ENCODE measurements at regions not wholly inside any gene's neighbourhood (a gene's known extent, or its start where the extent isn't known, plus 50 kb on each side); places are given as distances from the start of the nearest gene placed in this dataset.

DNA sequence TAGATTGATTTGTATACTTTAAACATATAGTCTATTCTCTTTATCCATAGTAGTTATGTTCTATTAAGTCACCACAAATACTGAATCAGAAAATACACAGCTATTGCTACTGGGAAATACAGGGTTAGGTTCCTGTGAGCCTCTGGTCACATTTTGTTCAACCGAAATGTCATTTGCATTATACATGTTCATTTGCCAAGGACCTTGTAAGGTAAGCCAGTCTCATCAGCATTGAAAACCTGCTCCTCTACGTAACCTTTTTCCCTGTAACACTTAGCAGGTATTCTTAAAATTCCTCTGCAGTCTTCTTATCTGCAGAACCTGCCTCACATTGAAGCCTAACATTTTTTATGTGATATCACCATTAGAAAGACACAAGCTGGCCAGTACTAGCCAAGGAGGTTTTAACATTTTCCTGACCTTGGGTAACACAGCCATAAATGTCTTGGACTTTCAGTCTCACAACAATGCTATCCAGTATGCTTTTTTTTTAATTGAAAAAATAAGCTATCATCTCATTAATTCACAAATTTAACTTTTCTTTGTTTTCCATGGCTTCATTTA lies 765.7 kb upstream of the IGFBP7 start:
- TF ChIP-seq, protein P1, sequence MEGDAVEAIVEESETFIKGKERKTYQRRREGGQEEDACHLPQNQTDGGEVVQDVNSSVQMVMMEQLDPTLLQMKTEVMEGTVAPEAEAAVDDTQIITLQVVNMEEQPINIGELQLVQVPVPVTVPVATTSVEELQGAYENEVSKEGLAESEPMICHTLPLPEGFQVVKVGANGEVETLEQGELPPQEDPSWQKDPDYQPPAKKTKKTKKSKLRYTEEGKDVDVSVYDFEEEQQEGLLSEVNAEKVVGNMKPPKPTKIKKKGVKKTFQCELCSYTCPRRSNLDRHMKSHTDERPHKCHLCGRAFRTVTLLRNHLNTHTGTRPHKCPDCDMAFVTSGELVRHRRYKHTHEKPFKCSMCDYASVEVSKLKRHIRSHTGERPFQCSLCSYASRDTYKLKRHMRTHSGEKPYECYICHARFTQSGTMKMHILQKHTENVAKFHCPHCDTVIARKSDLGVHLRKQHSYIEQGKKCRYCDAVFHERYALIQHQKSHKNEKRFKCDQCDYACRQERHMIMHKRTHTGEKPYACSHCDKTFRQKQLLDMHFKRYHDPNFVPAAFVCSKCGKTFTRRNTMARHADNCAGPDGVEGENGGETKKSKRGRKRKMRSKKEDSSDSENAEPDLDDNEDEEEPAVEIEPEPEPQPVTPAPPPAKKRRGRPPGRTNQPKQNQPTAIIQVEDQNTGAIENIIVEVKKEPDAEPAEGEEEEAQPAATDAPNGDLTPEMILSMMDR (conservative IDR thresholded peaks at IDR 0.05; ENCODE audit: low read depth, low read length): no peak

DNA sequence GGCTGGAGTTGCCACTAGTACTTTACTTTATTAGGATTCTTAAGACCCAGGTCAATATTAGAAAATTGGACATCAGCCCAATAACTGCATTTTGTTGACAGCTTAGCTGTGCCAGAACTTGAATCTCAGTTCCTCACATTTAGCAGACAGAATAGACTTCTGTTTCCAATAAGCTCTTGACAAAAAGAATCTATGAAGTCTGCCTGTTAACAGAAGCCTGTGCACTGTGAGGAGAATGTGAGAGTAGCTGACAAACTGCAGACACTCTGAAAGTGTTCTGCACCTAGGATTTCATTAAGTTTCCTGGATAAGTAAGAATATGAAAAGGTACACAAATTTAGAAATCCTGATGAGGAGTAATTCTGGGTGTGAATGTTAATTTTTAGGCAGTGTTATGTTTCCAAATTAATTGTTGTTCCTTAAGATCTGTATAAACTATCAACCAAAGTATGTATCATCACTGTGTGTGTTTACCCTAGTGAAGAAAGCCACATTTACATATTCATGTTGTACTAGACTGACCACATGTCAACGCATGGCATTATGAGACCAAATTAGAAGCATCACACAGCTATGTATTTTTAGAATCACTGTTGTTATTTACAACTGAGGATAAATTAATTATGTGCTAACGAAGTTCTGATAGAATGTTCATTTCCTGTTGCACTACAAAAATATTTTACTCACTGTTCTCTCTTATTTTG lies 756.4 kb upstream of the IGFBP7 start:
- no peak overlapping the region for H3K4me3 ChIP-seq (ENCODE audit: low read length)
- TF ChIP-seq, protein P1 (conservative IDR thresholded peaks at IDR 0.05; ENCODE audit: low read depth, low read length): no peak
- no peak for DNase-seq (ENCODE audit: low read depth)

More for the DNA sequence above, 765.7 kb upstream of the IGFBP7 start:
- DNase-seq (ENCODE audit: low read depth): no peak
- no peak overlapping the region for H3K4me3 ChIP-seq (ENCODE audit: low read length)

DNA sequence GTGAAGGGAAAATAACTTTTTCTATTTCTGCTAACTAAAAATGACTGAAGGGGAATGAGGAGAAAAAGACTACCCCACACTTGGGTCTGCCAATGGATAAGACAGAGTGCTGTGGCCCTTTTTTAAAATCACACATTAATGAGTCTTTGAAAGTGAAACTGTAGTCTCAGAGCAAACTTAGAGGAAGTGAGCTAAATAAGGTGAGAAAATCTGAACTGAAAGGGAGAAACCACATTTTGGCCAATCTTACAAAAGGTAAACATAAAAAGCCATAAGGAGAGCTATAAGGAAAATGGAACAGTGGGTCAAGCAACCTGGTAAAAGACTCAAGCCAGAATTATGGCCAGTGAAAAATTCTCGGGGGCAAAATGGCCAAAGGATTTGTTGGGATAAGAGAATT lies 755.1 kb upstream of the IGFBP7 start:
- TF ChIP-seq, protein P1 (conservative IDR thresholded peaks at IDR 0.05; ENCODE audit: low read depth, low read length): no peak
- no peak for DNase-seq (ENCODE audit: low read depth)
- no peak overlapping the region for H3K4me3 ChIP-seq (ENCODE audit: low read length)

DNA sequence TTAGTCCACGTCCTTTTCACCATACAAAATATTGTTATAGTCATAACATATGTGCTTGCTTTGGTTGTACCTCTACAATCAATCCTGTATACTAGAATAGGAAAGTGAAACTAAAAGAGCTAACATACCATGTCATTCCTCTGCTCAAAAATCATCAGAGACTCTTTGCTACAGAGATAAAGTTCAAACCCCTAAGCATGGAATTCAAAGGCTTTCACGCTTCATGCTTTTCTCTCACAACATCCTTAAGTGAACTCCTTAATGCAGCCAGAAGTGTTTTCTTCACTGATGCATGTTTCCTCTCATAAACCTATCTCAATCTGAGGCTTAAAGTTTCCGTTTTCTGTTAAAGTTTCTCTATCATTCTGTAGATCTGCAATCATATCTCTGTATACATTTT lies 744.6 kb upstream of the IGFBP7 start:
- TF ChIP-seq, protein P1 (conservative IDR thresholded peaks at IDR 0.05; ENCODE audit: low read depth, low read length): no peak
- DNase-seq (ENCODE audit: low read depth): no peak
- no peak overlapping the region for H3K4me3 ChIP-seq (ENCODE audit: low read length)

DNA sequence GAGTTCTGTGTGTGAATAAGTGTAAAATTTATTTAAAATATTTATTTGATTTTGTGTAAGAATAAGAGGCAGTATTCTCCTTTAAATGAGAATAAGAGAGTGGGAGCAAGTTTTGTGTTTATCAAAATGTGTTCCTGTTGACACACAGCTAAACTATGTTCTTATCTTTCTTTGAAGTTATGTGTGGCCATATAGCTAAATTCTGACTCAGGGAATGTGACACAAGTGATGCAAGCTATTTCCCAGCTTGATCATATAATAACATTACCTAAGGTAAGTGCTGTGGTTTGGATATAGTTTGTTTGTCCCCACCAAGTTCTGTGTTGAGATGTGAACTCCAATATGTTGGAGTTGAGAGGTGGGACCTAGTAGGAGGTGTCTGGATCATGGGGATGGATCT lies 740.0 kb upstream of the IGFBP7 start:
- TF ChIP-seq, protein P1 (conservative IDR thresholded peaks at IDR 0.05; ENCODE audit: low read depth, low read length): no peak
- no peak for DNase-seq (ENCODE audit: low read depth)
- no peak overlapping the region for H3K4me3 ChIP-seq (ENCODE audit: low read length)

DNA sequence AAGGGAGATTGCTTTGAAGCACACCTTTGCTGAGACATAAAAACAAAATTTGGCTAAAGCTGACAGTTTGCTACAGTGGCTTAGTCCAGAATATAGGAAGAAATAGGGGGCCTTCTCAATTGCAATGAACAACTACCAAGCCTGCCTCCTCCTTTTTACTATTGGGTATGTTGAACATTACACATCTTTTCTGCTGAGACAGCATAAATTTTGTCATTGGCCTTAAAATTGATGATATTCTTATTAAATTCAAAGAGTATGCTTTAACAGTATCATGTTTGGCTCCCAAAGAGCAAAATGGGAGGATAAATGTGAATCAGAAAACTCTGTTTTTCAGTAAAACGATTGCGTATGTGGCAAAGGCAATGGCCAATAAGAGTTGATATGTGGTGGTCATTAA lies 721.9 kb upstream of the IGFBP7 start:
- no peak for DNase-seq (ENCODE audit: low read depth)
- H3K4me3 ChIP-seq (ENCODE audit: low read length): no peak overlapping the region
- TF ChIP-seq, protein P1 (conservative IDR thresholded peaks at IDR 0.05; ENCODE audit: low read depth, low read length): no peak

DNA sequence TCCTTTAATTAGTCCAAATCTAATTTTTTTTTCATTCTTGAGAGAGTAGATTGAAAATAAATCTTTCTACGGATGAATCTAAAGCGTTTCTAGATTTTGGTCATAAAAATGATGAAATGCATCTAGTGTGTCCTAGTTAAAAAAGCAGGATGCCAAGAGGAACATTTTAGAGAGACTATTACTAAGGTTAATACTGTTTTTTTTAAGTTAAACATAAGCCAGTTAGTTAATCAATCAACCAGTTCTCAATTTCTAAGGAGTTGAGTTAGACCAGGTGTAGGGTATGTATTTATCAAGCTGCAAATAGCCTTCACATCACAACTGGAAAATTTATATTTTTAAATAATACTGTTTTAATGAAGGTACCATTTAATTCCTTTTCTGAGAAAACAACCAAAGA lies 679.5 kb upstream of the IGFBP7 start:
- H3K4me3 ChIP-seq (ENCODE audit: low read length): no peak overlapping the region
- no peak for DNase-seq (ENCODE audit: low read depth)
- TF ChIP-seq, protein P1 (conservative IDR thresholded peaks at IDR 0.05; ENCODE audit: low read depth, low read length): no peak
